A549 (cell line): ENCODE measurements at regions not wholly inside any gene's neighbourhood (a gene's known extent, or its start where the extent isn't known, plus 50 kb on each side); places are given as distances from the start of the nearest gene placed in this dataset.

Experiments used
- ATAC-seq, 2 experiments: fragments of 200-7000 bp in 1 of 2; fragments of >200 bp in 1 of 2; cut with Nextera tagmentation in 1 of 2; cut with Tn5 transposase in 1 of 2; 3 replicates each; pipeline versions ENCODE4 v1.8.0 to v1.9.1; 2018 to 2020; ENCODE audit warnings: mild to moderate bottlenecking in 1 of 2, moderate library complexity in 1 of 2
- CTCF ChIA-PET: fragments of 300-600 bp; sonication (Branson Sonifier 250); formaldehyde crosslinking; extraction: SDS; loops from one replicate; lab custom pipeline; 2021; ENCODE audit warnings: antibody characterized with exemption, inconsistent platforms; lab: Yijun Ruan, JAX
- POLR2A ChIA-PET: fragments of 350-600 bp; formaldehyde crosslinking; extraction: SDS; loops from one replicate; lab custom pipeline; 2021; ENCODE audit warnings: antibody characterized with exemption, inconsistent platforms; lab: Yijun Ruan, JAX
- DNase-seq, 2 experiments: peaks; one replicate each; pipeline versions ENCODE4 v3.0.0 to v3.0.0-alpha.2; 2011 to 2016; ENCODE audit warnings: low read depth in 1 of 2, low spot score in 1 of 2
- FAIRE-seq: peaks from 2 replicates; lab custom pipeline; 2011; peaks lifted over from hg19 to GRCh38; lab: Jason Lieb, UNC
- H3K27ac ChIP-seq, 2 experiments: fragments of >200 bp; sonication (Bioruptor Twin); formaldehyde crosslinking; 3 replicates each; pipeline ENCODE4 v1.5.1; 2016 to 2017
- H3K4me1 ChIP-seq: fragments of >200 bp; sonication (Bioruptor Twin); formaldehyde crosslinking; 3 replicates; pipeline ENCODE4 v1.6.1; 2016
- H3K4me2 ChIP-seq: fragments of >200 bp; sonication (Bioruptor Twin); formaldehyde crosslinking; 3 replicates; pipeline ENCODE4 v1.6.1; 2016
- H3K4me3 ChIP-seq: fragments of >200 bp; sonication (Bioruptor Twin); formaldehyde crosslinking; 3 replicates; pipeline ENCODE4 v1.5.1; 2016
- H3K9me3 ChIP-seq: fragments of >200 bp; sonication (Bioruptor Twin); formaldehyde crosslinking; 3 replicates; pipeline ENCODE4 v1.6.1; 2016
- BHLHE40 ChIP-seq: IDR thresholded peaks from 2 replicates; pipeline ENCODE4 v1.6.1; 2012; ENCODE audit warnings: low read depth, low read length, inconsistent platforms
- EHF ChIP-seq: fragments of 250-450 bp; sonication (Bioruptor Pico); IDR thresholded peaks from 2 replicates; pipeline ENCODE4 v1.5.0; 2020; ENCODE audit warnings: mild to moderate bottlenecking
- GATA3 ChIP-seq: IDR thresholded peaks from 2 replicates; pipeline ENCODE4 v1.6.1; 2012; ENCODE audit warnings: borderline replicate concordance
- HMGXB4 ChIP-seq: fragments of 250-450 bp; sonication (Bioruptor Pico); IDR thresholded peaks from 2 replicates; pipeline ENCODE4 v1.5.0; 2021; ENCODE audit warnings: mild to moderate bottlenecking, moderate library complexity, borderline replicate concordance
- JUN ChIP-seq, 2 experiments: fragments of >200 bp; sonication (Bioruptor Twin); formaldehyde crosslinking; IDR thresholded peaks; 2 replicates in 1 of 2; 3 replicates in 1 of 2; pipeline ENCODE4 v1.6.1; 2016 to 2017
- MYC ChIP-seq: IDR thresholded peaks from 2 replicates; pipeline ENCODE4 v1.6.1; 2012; ENCODE audit warnings: mild to moderate bottlenecking, inconsistent platforms, low read length, improper control_type of control experiment, borderline replicate concordance
- NFE2L2 ChIP-seq: fragments of 150-350 bp; conservative IDR thresholded peaks from 2 replicates; pipeline ENCODE4 v1.6.1; 2014; ENCODE audit warnings: low read length
- PBX3 ChIP-seq: IDR thresholded peaks from 2 replicates; pipeline ENCODE4 v1.6.1; 2012
- POLR2AphosphoS2 ChIP-seq: conservative IDR thresholded peaks from 2 replicates; pipeline ENCODE4 v1.6.1; 2012; ENCODE audit warnings: low read length, improper control_type of control experiment, inconsistent platforms
- RAD21 ChIP-seq, 2 experiments: fragments of >200 bp in 1 of 2; sonication (Bioruptor Twin) in 1 of 2; formaldehyde crosslinking in 1 of 2; IDR thresholded peaks in 1 of 2; conservative IDR thresholded peaks in 1 of 2; 2 replicates in 1 of 2; 3 replicates in 1 of 2; pipeline ENCODE4 v1.6.1; 2012 to 2018; ENCODE audit warnings: inconsistent platforms in 1 of 2
- RARB ChIP-seq: fragments of 250-450 bp; sonication (Bioruptor Pico); IDR thresholded peaks from 2 replicates; pipeline ENCODE4 v1.8.0; 2021; ENCODE audit warnings: mild to moderate bottlenecking, moderate library complexity
- REST ChIP-seq: fragments of 200-600 bp; sonication (generic); IDR thresholded peaks from 2 replicates; pipeline ENCODE4 v1.6.1; 2016; ENCODE audit warnings: antibody characterized with exemption, mild to moderate bottlenecking, moderate library complexity
- TP53 ChIP-seq: fragments of 250-450 bp; sonication (Bioruptor Pico); IDR thresholded peaks from 2 replicates; pipeline ENCODE4 v1.5.0; 2021; ENCODE audit warnings: mild to moderate bottlenecking, moderate library complexity
- ZC3H11A ChIP-seq: fragments of 450-650 bp; IDR thresholded peaks from 2 replicates; pipeline ENCODE4 v1.6.1; 2014; ENCODE audit warnings: antibody characterized with exemption, mild to moderate bottlenecking
- ZNF302 ChIP-seq: fragments of 250-450 bp; sonication (Bioruptor Pico); IDR thresholded peaks from 2 replicates; pipeline ENCODE4 v1.9.0; 2021; ENCODE audit warnings: inconsistent platforms, mild to moderate bottlenecking, moderate library complexity
- ZSCAN20 ChIP-seq: fragments of 250-450 bp; sonication (Bioruptor Pico); IDR thresholded peaks from 2 replicates; pipeline ENCODE4 v1.8.0; 2022; ENCODE audit warnings: mild to moderate bottlenecking, moderate library complexity
- WGBS: methylation state at CpG from one replicate; pipeline ENCODE4 v1.1.6; 2017; ENCODE audit errors: missing lambda C conversion rate; 5-methylcytosine and 5-hydroxymethylcytosine counted together

GRCh38 chr13:103302676-103303075, 236.5 kb upstream of the SLC10A2 start (continued):
- TF ChIP-seq REST (no peak), ZC3H11A (no peak), ZSCAN20 (CRISPR knock-in tag) (no peak), NFE2L2 (no peak), BHLHE40 (no peak), RAD21 (conservative IDR thresholded peaks at IDR 0.05 in 1 of 2, IDR thresholded peaks at IDR 0.05 in 1 of 2) (no peak), EHF (CRISPR knock-in tag) (no peak), POLR2AphosphoS2 (no peak)

- DNase-seq, result no peak
- WGBS, result 38% methylated on average over 3 of the region's 3 CpGs
- H3K27ac ChIP-seq, result no peak overlapping the region
- no peaks in the 10 kb centered on the region for H3K9me3 ChIP-seq
- CTCF ChIA-PET, result interaction anchor here (0.7 to 1.0 kb wide), 2 partner anchors 12 to 20 kb away, joined by 3 read pairs; no protein-coding TSS in a partner anchor
- H3K4me1 ChIP-seq, result no peaks in the 10 kb centered on the region
- TF ChIP-seq ZNF302 (no peak), JUN (IDR thresholded peaks at IDR 0.05) (no peak), MYC (no peak), RARB (CRISPR knock-in tag) (no peak)
- H3K4me2 ChIP-seq, result no peak overlapping the region
- H3K4me3 ChIP-seq, result no peak overlapping the region
- POLR2A ChIA-PET, result no interaction called here
- ATAC-seq, result no peak
- no peak for FAIRE-seq
Measured at GRCh38 chr13:103299079-103299478, 232.9 kb upstream of the SLC10A2 start.

GRCh38 chr13:103297083-103297482, 230.9 kb upstream of the SLC10A2 start:
- no peak for DNase-seq
- TF ChIP-seq BHLHE40 (no peak), PBX3 (no peak), GATA3 (no peak), HMGXB4 (no peak), TP53 (no peak)
- TF ChIP-seq, all 56 proteins: peak for 0
- Histone ChIP-seq H3K4me1 (no peaks in the 10 kb centered on the region), H3K4me2 (no peak overlapping the region), H3K9me3 (no peaks in the 10 kb centered on the region), H3K4me3 (no peak overlapping the region), H3K27ac (no peak overlapping the region)
- FAIRE-seq (no peak), ATAC-seq (no peak)
- CTCF ChIA-PET, result no interaction called here
- POLR2A ChIA-PET, result no interaction called here
- WGBS, result 0% methylated on average over 2 of the region's 2 CpGs
